GM12865 (cell line): ENCODE measurements at regions not wholly inside any gene's neighbourhood (a gene's known extent, or its start where the extent isn't known, plus 50 kb on each side); places are given as distances from the start of the nearest gene placed in this dataset.
A peak's percentile ranks its signal among the peaks of the same experiment; 100 is the strongest.

Experiments used
- DNase-seq: peaks from one replicate; pipeline ENCODE4 v3.0.0; 2010; ENCODE audit warnings: low read depth
- H3K4me3 ChIP-seq: 2 replicates; pipeline ENCODE4 v1.5.1; 2011; ENCODE audit warnings: mild to moderate bottlenecking, low read depth, low read length, control low read depth
- CTCF ChIP-seq: IDR thresholded peaks from 2 replicates; pipeline ENCODE4 v1.5.1; 2011; ENCODE audit warnings: low read length, control low read depth, low read depth, inconsistent platforms; ENCODE audit not compliant: insufficient read depth; ENCODE audit errors: missing control alignments

- TF ChIP-seq CTCF: no peak
- H3K4me3 ChIP-seq: no peak overlapping the region
- no peak for DNase-seq
These were observed 95.2 kb upstream of the CCL1 start for GRCh38 chr17:34458266-34458665.

- DNase-seq: no peak
- H3K4me3 ChIP-seq: no peak overlapping the region
- TF ChIP-seq CTCF: no peak
These were observed 93.1 kb upstream of the CCL1 start for GRCh38 chr17:34456121-34456520.

GRCh38 chr17:34452769-34453168, 89.7 kb upstream of the CCL1 start:
- DNase-seq: no peak
- H3K4me3 ChIP-seq: no peak overlapping the region
- no peak for TF ChIP-seq CTCF

- TF ChIP-seq CTCF: no peak
- no peak for DNase-seq
- no peak overlapping the region for H3K4me3 ChIP-seq
These were observed 88.3 kb upstream of the CCL1 start for GRCh38 chr17:34451313-34451712.

GRCh38 chr17:34447406-34447805, 84.4 kb upstream of the CCL1 start:
- no peak for DNase-seq
- TF ChIP-seq CTCF: no peak

GRCh38 chr17:34445101-34445500, 82.1 kb upstream of the CCL1 start:
- H3K4me3 ChIP-seq: no peak overlapping the region
- no peak for DNase-seq
- TF ChIP-seq CTCF: no peak

More at GRCh38 chr17:34447406-34447805, 84.4 kb upstream of the CCL1 start:
- H3K4me3 ChIP-seq: no peak overlapping the region

- H3K4me3 ChIP-seq: no peak overlapping the region
- peak; percentile 40 for TF ChIP-seq CTCF
- DNase-seq: peak; percentile 36
These were observed 80.8 kb upstream of the CCL1 start for GRCh38 chr17:34443619-34444469.
